Activated T-helper 2 cell treated with anti-CD3 and anti-CD28 coated beads, Interferon-gamma antibody, Interleukin-2, Interleukin-4, amounts not matched to agents 10 μg/mL and 5 μg/mL and 100 μg/mL, durations not matched to agents 14 hours and 24 hours and 36 hours (primary cell): ENCODE measurements at regions not wholly inside any gene's neighbourhood (a gene's known extent, or its start where the extent isn't known, plus 50 kb on each side); places are given as distances from the start of the nearest gene placed in this dataset.
"Not testable (repeated sequence)": the region's sequence is repeated elsewhere in the genome, so short reads cannot be mapped to it uniquely, and the experiment has no call there.

Experiments used
- DNase-seq: peaks from one replicate; pipeline ENCODE4 v3.0.0; 2021; ENCODE audit warnings: low spot score
- H3K27ac Mint-ChIP-seq: one replicate; pipeline ENCODE4 v1.8.0; 2021; ENCODE audit warnings: mixed read lengths
- H3K27me3 Mint-ChIP-seq: one replicate; pipeline ENCODE4 v1.8.0; 2021; ENCODE audit warnings: low read depth, mixed read lengths
- H3K36me3 Mint-ChIP-seq: one replicate; pipeline ENCODE4 v1.8.0; 2021; ENCODE audit warnings: low read depth, mixed read lengths
- H3K4me1 Mint-ChIP-seq: one replicate; pipeline ENCODE4 v1.8.0; 2021; ENCODE audit warnings: low read depth, mixed read lengths
- H3K4me3 Mint-ChIP-seq: one replicate; pipeline ENCODE4 v1.8.0; 2021; ENCODE audit warnings: low read depth, mild to moderate bottlenecking, moderate library complexity, mixed read lengths
- H3K9me3 Mint-ChIP-seq: one replicate; pipeline ENCODE4 v1.8.0; 2021; ENCODE audit warnings: mixed read lengths
- intact Hi-C: fragments of 100-400 bp; cut with micrococcal nuclease; formaldehyde crosslinking; loops from one replicate; pipeline ENCODE4 v1.15.1; 2023

DNA sequence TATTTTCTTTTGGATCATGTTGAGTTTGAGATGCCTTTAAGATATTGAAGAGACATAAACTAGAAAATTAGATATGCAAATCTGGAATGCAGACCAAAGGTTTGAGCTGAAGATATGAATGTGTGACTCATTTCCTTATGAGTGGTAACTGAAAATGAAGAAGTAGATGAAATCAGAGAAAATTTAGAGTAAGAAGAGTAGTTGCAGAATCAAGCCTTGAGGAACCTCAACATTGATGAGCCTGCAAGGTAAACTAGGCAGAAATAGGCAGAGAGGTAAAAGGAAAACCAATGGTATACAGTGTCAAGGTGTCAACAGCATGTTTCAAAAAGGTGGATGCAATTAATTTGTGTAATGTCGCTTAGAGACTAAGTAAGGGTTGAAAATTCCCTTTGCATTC lies 142.8 kb downstream of the MOSPD2 start:
- no peaks in the 10 kb centered on the region for H3K4me1 Mint-ChIP-seq
- no peaks in the 10 kb centered on the region for H3K36me3 Mint-ChIP-seq
- DNase-seq = no peak
- H3K27ac Mint-ChIP-seq = no peak overlapping the region
- intact Hi-C loops = no loop called here
- H3K27me3 Mint-ChIP-seq = no peaks in the 10 kb centered on the region
- no peak overlapping the region for H3K4me3 Mint-ChIP-seq
- H3K9me3 Mint-ChIP-seq = no peaks in the 10 kb centered on the region

DNA sequence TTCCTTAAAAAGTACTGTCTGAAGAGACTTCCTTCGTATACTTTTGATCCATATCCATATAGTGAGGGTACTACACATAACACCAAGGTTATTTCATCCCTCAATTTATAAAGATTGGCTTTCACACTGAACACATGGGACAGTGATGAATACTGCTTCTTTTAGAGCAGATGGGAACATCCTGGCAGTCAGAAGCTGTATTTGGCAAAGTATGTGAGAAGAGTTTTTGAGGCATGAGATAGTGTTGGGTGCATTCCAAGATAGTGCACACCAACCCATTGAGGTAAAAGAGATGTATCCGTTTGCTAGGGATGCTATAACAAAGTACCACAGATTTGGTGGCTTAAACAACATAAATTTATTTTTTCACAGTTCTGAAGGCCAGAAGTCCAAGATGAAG lies 141.1 kb downstream of the MOSPD2 start:
- H3K27me3 Mint-ChIP-seq = no peaks in the 10 kb centered on the region

DNA sequence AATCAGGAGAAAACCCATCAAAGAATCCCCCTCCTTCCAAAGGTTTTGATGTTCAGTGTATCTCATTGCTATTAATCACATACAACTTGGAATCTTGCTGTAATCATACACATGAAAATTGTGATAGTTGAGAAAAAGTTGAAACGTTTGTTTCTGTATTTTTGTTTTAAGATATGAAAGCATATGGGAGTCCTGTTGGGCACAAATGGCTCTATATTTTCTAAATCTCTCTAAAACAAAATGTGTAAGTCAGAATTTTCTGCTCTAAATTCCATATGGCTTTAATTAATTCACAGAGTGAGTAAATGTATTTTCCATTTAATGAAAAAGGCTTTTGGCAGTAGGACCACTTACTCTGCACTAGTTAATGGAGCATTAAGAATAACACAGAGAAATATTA lies 140.2 kb downstream of the MOSPD2 start:
- Mint-ChIP-seq H3K36me3 (no peaks in the 10 kb centered on the region), H3K4me3 (no peak overlapping the region), H3K4me1 (peaks cover 3% of the 10 kb centered on the region), H3K27me3 (no peaks in the 10 kb centered on the region), H3K9me3 (no peaks in the 10 kb centered on the region), H3K27ac (no peak overlapping the region)
- DNase-seq = no peak
- intact Hi-C loops = no loop called here

More for the DNA sequence above, 141.1 kb downstream of the MOSPD2 start:
- intact Hi-C loops = no loop called here
- no peak overlapping the region for H3K4me3 Mint-ChIP-seq
- H3K36me3 Mint-ChIP-seq = no peaks in the 10 kb centered on the region
- no peaks in the 10 kb centered on the region for H3K9me3 Mint-ChIP-seq
- no peak for DNase-seq
- H3K27ac Mint-ChIP-seq = no peak overlapping the region
- no peaks in the 10 kb centered on the region for H3K4me1 Mint-ChIP-seq

DNA sequence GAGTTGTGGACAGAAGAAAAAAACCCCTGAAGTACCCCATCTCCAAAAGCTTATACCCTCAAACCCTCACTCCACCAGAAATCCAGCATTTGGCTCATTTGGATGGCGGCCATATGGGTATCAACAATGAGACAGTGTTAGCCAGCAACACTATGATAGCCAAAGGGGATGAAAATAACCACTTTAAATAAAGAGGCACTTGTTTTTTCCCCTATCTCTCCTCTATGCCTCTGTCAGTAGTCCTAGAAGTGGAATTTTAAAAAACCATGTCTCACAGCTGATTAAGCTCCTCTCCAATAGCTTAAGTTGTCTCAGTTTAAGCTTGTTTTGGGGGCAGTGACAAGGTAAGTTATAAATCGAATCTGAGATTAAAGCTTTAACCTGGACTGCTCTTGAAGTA lies 124.0 kb downstream of the MOSPD2 start:
- DNase-seq = no peak
- H3K4me1 Mint-ChIP-seq = no peaks in the 10 kb centered on the region
- no peaks in the 10 kb centered on the region for H3K27me3 Mint-ChIP-seq
- H3K9me3 Mint-ChIP-seq = no peaks in the 10 kb centered on the region
- no peak overlapping the region for H3K4me3 Mint-ChIP-seq
- no peaks in the 10 kb centered on the region for H3K36me3 Mint-ChIP-seq
- intact Hi-C loops = no loop called here
- H3K27ac Mint-ChIP-seq = no peak overlapping the region

DNA sequence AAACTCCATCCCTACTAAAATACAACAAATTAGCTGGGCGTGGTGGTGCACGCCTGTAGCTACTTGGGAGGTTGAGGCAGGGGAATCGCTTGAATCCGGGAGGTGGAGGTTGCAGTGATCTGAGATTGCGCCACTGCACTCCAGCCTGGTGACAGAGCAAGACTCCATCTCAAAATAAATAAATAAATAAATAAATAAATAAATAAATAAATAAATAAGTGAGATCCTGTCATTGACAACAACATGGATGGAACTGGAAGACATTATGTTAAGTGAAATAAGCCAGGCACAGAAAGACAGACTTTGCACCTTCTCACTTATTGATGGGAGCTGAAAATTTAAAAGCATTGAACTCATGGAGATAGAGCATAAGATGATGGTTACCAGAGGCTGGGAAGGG lies 111.2 kb downstream of the MOSPD2 start:
- H3K9me3 Mint-ChIP-seq, H3K27ac Mint-ChIP-seq, H3K27me3 Mint-ChIP-seq, H3K36me3 Mint-ChIP-seq, H3K4me1 Mint-ChIP-seq, intact Hi-C loops, DNase-seq, H3K4me3 Mint-ChIP-seq: not testable (repeated sequence)
